GM12878 (cell line): ENCODE measurements at regions not wholly inside any gene's neighbourhood (a gene's known extent, or its start where the extent isn't known, plus 50 kb on each side); places are given as distances from the start of the nearest gene placed in this dataset.

Experiments
- ATAC-seq: fragments of 200-7000 bp; cut with Tn5 transposase; 3 replicates; pipeline ENCODE4 v1.9.1; 2020; ENCODE audit warnings: mild to moderate bottlenecking, moderate library complexity
- BruUV-seq: library from RNA; stranded (reverse); fragments of 400-500 nt; replicated peaks from 2 replicates; lab custom pipeline; 2021; lab: Mats Ljungman, UMichigan
- CTCF ChIA-PET: fragments of 300-600 bp; sonication (Branson Sonifier 250); formaldehyde crosslinking; extraction: SDS; loops from one replicate; lab custom pipeline; 2021; ENCODE audit warnings: inconsistent platforms; lab: Yijun Ruan, JAX
- POLR2A ChIA-PET: fragments of 350-600 bp; formaldehyde crosslinking; extraction: SDS; loops from one replicate; lab custom pipeline; 2021; ENCODE audit warnings: inconsistent platforms; lab: Charles Lee
- RAD21 ChIA-PET: fragments of 300-600 bp; sonication (Branson Sonifier 250); formaldehyde crosslinking; loops from one replicate; lab custom pipeline; 2023; ENCODE audit warnings: antibody characterized with exemption; ENCODE audit not compliant: unreplicated experiment; lab: Charles Lee
- SMC1A ChIA-PET: fragments of 300-600 bp; sonication (Branson Sonifier 250); formaldehyde crosslinking; loops from one replicate; lab custom pipeline; 2023; ENCODE audit not compliant: unreplicated experiment, uncharacterized antibody; lab: Charles Lee
- DNase-seq: peaks from one replicate; pipeline ENCODE4 v3.0.0-alpha.2; 2011; ENCODE audit warnings: low read depth, low spot score
- FAIRE-seq: peaks from 3 replicates; lab custom pipeline; 2011; peaks lifted over from hg19 to GRCh38; lab: Jason Lieb, UNC
- H2AFZ ChIP-seq: 2 replicates; pipeline ENCODE4 v1.6.0; 2011; ENCODE audit warnings: low read depth, low read length, control low read depth; ENCODE audit not compliant: control insufficient read depth
- H3K27ac ChIP-seq: 2 replicates; pipeline ENCODE4 v1.5.1; 2011; ENCODE audit warnings: control low read depth; ENCODE audit not compliant: control insufficient read depth, insufficient read depth
- H3K27me3 ChIP-seq, 2 experiments: replicated peaks in 1 of 2; 2 replicates each; pipeline versions ENCODE4 v1.6.0 to v1.6.1; 2011; ENCODE audit warnings: low read length in 1 of 2; ENCODE audit not compliant: control insufficient read depth in 2 of 2, insufficient read depth in 2 of 2
- H3K36me3 ChIP-seq, 2 experiments: 2 replicates each; pipeline ENCODE4 v1.5.1; 2011; ENCODE audit warnings: low read length in 1 of 2; ENCODE audit not compliant: control insufficient read depth in 2 of 2, insufficient read depth in 2 of 2
- H3K4me1 ChIP-seq: 2 replicates; pipeline ENCODE4 v1.6.1; 2011; ENCODE audit warnings: mild to moderate bottlenecking, low read length, moderate library complexity, mixed read lengths; ENCODE audit not compliant: control insufficient read depth, insufficient read depth
- H3K4me2 ChIP-seq: 2 replicates; pipeline ENCODE4 v1.6.0; 2011; ENCODE audit warnings: control low read depth; ENCODE audit not compliant: control insufficient read depth, insufficient read depth
- H3K4me3 ChIP-seq: fragments of 200-600 bp; sonication (generic); 2 replicates; pipeline ENCODE4 v1.5.1; 2016
- H3K79me2 ChIP-seq: 2 replicates; pipeline ENCODE4 v1.6.0; 2011; ENCODE audit warnings: low read length; ENCODE audit not compliant: control insufficient read depth, insufficient read depth
- H3K9ac ChIP-seq: 2 replicates; pipeline ENCODE4 v1.8.0; 2011; ENCODE audit warnings: low read length, control low read depth, mixed read lengths; ENCODE audit not compliant: control insufficient read depth, insufficient read depth
- H3K9me3 ChIP-seq: replicated peaks from 3 replicates; pipeline ENCODE4 v1.5.1; 2011; ENCODE audit warnings: mild to moderate bottlenecking, low read length; ENCODE audit not compliant: control insufficient read depth, insufficient read depth
- H4K20me1 ChIP-seq: 2 replicates; pipeline ENCODE4 v1.6.0; 2011; ENCODE audit not compliant: control insufficient read depth, insufficient read depth
- CHD1 ChIP-seq: IDR thresholded peaks from 2 replicates; pipeline ENCODE4 v1.6.1; 2012; ENCODE audit warnings: low read depth, low read length, improper control_type of control experiment
- HDAC2 ChIP-seq: fragments of 200-600 bp; sonication (generic); IDR thresholded peaks from 2 replicates; pipeline ENCODE4 v1.6.1; 2017
- SPI1 ChIP-seq: IDR thresholded peaks from 2 replicates; pipeline ENCODE4 v1.6.1; 2011; ENCODE audit warnings: low read depth, mild to moderate bottlenecking, low read length, moderate library complexity, borderline replicate concordance; ENCODE audit not compliant: insufficient read depth
- in situ Hi-C: fragments of 300-500 bp; cut with MboI; formaldehyde crosslinking; loops from 9 replicates; pipeline ENCODE4 v1.14.3; 2018; ENCODE audit warnings: mixed read lengths
- intact Hi-C: fragments of 100-400 bp; cut with micrococcal nuclease; formaldehyde crosslinking; loops from one replicate; pipeline ENCODE4 v1.14.2; 2022; ENCODE audit not compliant: unreplicated experiment
- TF ChIP-seq, protein P1 (sequence below): fragments of 450-650 bp; IDR thresholded peaks from 2 replicates; pipeline ENCODE4 v1.6.1; 2016; ENCODE audit warnings: mild to moderate bottlenecking

- TF ChIP-seq HDAC2: no peak
- no peak for TF ChIP-seq CHD1
- TF ChIP-seq, protein P1, sequence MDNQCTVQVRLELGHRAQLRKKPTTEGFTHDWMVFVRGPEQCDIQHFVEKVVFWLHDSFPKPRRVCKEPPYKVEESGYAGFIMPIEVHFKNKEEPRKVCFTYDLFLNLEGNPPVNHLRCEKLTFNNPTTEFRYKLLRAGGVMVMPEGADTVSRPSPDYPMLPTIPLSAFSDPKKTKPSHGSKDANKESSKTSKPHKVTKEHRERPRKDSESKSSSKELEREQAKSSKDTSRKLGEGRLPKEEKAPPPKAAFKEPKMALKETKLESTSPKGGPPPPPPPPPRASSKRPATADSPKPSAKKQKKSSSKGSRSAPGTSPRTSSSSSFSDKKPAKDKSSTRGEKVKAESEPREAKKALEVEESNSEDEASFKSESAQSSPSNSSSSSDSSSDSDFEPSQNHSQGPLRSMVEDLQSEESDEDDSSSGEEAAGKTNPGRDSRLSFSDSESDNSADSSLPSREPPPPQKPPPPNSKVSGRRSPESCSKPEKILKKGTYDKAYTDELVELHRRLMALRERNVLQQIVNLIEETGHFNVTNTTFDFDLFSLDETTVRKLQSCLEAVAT: no peak
- TF ChIP-seq, all 136 proteins: peak for 0
Measured at GRCh38 chr11:26263769-26264168, 68.2 kb upstream of the ANO3 start (continued).

DNA sequence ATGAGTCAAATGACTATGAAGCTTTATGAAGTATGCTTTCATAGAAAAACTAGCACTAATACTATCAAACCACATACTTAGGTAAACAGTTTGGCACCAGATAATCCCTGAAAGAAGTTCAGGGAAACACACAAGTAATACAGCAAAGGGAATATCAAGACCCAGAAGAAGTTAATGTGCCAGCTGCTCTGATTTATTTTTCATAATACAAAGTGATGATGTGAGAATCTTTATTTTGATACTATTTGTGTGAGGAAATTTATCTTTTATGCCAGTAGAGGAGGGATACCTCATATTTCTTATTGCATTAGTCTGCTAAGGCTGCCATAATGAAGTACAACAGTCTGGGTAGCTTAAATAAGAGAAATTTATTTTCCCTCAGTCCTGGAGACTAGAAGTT, 67.7 kb upstream of the ANO3 start:
- H2AFZ ChIP-seq: no peak overlapping the region
- H3K4me3 ChIP-seq: no peak overlapping the region
- TF ChIP-seq SPI1: no peak
- DNase-seq (no peak), ATAC-seq (no peak), FAIRE-seq (no peak)
- in situ Hi-C loops: no loop called here
- CTCF ChIA-PET: interaction anchor here (1.4 kb wide), 1 partner anchor 20 kb away, joined by 6 read pairs; no protein-coding TSS in a partner anchor
- H3K4me1 ChIP-seq: no peaks in the 10 kb centered on the region
- POLR2A ChIA-PET: no interaction called here
- H3K36me3 ChIP-seq: no peaks in the 10 kb centered on the region
- H3K27ac ChIP-seq: no peak overlapping the region
- no peaks in the 10 kb centered on the region for H3K9me3 ChIP-seq
- H3K4me2 ChIP-seq: no peak overlapping the region
- no peak overlapping the region for H3K9ac ChIP-seq
- no TSS peak for BruUV-seq
- no peaks in the 10 kb centered on the region for H4K20me1 ChIP-seq
- RAD21 ChIA-PET: no interaction called here
- H3K27me3 ChIP-seq: no peaks in the 10 kb centered on the region
- intact Hi-C loops: no loop called here
- no peaks in the 10 kb centered on the region for H3K79me2 ChIP-seq
- SMC1A ChIA-PET: interaction anchor here (0.7 to 1.9 kb wide), 3 partner anchors 11 to 283 kb away, joined by 3 to 5 read pairs (median 4); no protein-coding TSS in a partner anchor
